ENCODE measurements at regions not wholly inside any gene's neighbourhood (a gene's known extent, or its start where the extent isn't known, plus 50 kb on each side); places are given as distances from the start of the nearest gene placed in this dataset.
"Not testable (repeated sequence)": the region's sequence is repeated elsewhere in the genome, so short reads cannot be mapped to it uniquely, and the experiment has no call there.

GRCh38 chr6:56904068-56904467 lies 50.8 kb upstream of the BEND6 start:
- no peak for DNase-seq

DNA sequence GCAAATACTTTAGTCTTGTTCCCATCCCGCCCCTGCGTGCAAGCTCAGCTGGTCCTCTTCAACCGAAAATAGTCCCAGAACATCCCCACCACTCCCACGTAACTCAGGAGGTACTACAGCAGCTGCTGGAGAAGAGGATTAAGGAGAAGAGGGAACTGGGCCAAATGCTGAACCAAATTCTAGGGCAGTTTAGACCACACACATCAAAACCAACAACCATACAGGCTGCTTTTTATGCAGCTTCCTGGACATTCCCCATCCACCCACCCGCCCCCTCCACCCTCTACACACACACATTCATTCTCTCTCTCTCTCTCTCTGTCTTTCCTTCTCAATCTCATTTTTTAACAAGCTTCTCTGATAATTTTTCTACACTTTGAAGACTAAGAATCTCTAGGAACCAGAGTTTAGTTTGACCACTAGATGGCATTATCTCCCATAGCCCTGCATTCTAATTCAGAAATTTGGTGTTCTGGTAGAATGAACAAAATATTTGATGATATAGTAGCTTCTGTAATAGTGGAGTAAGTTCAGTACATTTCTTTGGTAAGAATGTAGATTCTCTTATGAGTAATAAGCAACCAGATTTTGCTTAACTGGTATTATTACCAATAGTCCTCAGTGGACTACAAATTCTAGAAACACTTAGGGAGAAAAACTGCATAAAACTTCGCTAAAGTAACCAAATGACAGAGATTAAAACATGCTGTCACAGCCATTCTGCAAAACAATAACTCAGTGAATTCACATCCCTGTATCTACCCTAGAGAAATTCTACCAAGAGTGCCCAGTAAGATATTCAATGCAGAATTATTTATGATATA lies 52.1 kb upstream of the BEND6 start:
- DNase-seq, result peak; percentile 39

- DNase-seq, result no peak
Measured at GRCh38 chr6:56900784-56901183, 54.1 kb upstream of the BEND6 start.

- DNase-seq, result no peak
Measured at GRCh38 chr6:56899753-56900152, 55.2 kb upstream of the BEND6 start.

- DNase-seq, result no peak
Measured at GRCh38 chr6:56899311-56899710, 55.6 kb upstream of the BEND6 start.

DNA sequence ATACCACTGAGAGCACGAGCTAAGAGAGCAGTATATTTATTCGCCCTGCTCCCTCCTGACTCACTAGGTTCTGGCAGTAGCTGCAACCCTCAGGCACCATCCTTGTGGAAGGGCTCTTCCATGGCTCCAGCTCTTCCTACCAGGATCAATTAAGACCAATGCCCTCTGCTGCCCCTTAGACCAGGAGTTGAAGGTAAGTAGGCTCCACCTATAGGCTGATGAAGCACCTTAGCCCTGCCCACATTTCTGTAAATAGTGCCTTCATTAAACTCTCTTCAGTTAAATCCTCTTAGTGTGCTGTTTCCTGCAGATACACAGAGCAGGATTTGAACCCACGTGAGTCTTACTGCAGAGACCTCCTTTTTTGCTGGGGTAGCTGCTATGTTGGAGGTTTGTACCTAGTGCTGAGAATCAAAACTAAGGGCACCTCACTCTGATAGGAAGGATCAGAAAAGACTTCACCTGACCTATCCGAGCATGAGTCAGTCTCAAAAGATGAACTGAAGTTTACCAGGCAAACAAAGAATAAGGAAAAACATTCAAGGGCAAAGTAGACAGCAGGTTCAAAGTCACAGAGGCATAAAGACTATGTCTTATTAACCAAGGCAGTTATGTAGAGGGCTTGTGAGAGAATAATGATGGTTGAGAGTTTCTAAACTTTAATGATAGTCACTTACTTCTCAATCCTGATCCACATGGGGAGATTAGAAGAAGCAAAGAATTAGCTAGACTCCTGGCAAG lies 56.9 kb upstream of the BEND6 start:
- no peak for DNase-seq

- DNase-seq, result no peak
Measured at GRCh38 chr6:56891754-56892153, 63.2 kb upstream of the BEND6 start.

DNA sequence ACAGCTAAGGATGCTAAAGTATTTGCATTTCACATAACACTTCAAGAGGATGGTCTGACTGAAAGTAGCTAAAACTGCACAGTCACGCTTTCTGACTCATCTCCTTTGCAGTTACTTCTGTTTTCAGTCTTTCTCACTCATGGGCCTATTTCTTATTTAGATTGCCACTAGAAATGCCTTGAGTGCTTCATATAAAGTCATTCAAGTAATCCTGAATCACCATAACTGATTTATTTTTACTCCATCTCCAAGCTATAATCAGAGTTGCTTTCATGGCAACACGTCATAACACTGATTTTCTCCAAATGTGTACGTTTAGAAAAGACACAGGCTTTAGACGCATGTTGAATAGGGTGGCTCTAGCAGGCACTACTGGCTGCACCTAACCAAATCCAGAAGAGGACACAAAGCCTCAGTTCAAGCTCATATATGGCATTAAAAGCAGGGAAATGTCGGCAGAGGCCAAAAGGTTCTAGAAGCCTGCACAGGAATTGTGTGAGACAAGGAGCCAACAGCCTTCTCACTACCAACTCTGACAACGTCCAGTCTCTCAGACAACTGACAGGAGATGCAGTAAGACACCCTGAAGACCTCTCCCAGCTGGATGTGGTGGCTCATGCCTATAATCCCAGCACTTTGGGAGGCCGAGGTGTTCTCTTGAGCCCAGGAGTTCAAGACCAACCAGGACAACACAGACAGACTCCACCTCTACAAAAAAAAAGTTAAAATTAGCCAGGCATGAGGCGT lies 64.1 kb upstream of the BEND6 start:
- DNase-seq, result no peak

DNA sequence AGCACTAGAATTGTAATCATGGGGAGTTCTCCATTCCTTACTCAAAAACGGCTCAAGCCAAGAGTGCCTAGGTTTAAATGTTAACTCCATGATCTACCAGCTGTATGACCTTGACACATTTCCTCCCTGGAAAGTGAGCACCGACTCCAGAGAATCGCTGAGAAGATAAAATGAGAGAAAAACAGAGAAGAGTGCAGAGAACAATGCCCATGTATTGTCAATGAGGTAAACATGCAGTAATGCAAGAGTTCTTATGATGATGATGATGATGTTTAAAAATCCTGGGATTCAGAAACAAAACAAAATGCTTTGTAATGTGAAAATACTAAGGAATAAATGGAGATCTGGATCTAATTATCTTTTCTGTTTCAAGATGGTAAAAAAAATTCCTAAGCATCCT lies 64.8 kb upstream of the BEND6 start:
- DNase-seq, result no peak

GRCh38 chr6:56889492-56889891 lies 65.4 kb upstream of the BEND6 start:
- DNase-seq, result no peak

GRCh38 chr6:56888687-56889086 lies 66.2 kb upstream of the BEND6 start:
- no peak for DNase-seq

DNA sequence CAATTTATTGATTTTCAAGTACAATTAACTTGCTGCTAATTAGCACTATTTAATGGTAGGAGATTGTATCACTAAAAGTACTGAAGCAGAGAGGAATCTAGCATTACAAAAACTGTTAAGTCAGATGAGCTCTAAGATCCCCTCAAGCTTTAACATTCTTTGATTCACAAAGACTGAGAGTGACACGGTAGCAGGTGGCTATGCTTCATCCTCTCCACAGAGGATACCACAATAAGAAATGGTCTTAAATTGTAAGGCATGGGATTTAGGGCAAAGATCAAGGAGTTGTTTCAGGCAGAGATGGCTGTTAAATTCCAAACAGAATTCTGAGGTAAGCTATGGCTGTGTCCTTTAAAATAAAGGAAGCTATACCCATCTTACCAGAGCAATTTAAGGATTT lies 67.8 kb upstream of the BEND6 start:
- no peak for DNase-seq

- no peak for DNase-seq
Measured at GRCh38 chr6:56877922-56878321, 77.0 kb upstream of the BEND6 start.

GRCh38 chr6:56875961-56876360 lies 78.9 kb upstream of the BEND6 start:
- DNase-seq, result no peak

DNA sequence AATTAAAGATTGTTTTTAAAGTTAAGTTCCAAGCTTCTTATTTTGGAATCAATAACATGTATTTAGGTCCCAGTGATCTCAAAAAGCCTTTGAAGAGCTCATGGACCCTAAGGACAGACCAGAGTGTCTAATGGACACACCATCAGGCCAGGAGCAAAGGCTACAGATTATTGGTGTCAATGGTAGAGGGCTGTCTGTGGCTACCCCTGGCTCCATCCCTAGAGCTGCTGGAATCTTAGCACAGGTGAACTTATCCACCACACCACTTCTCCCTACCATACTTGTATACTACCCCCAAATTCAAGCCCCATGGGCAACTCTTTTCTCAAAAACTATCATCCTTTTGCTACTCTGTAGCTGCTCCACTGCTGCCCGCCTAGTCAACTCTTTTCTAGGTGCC lies 79.4 kb upstream of the BEND6 start:
- DNase-seq, result no peak

DNA sequence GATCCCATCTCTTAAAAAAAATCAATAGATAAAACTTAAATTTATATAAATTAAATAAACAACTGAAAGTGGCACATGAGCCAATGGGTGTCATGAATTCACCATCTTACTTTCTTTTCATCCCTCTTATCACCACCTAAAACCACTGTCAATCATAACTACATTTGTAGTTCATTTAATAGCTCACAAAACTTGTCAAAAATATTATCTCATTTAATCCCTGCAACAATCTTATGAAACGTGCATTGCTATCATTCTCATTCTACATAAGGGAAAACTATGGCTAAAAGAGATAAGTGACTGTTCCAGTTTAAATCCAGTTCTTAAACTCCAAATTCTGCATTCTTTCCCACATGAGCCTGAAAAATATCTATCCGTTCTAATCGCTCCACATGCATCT lies 80.6 kb upstream of the BEND6 start:
- no peak for DNase-seq

- not testable (repeated sequence) for DNase-seq
Measured at GRCh38 chr6:56870053-56870452, 84.9 kb upstream of the BEND6 start.

DNA sequence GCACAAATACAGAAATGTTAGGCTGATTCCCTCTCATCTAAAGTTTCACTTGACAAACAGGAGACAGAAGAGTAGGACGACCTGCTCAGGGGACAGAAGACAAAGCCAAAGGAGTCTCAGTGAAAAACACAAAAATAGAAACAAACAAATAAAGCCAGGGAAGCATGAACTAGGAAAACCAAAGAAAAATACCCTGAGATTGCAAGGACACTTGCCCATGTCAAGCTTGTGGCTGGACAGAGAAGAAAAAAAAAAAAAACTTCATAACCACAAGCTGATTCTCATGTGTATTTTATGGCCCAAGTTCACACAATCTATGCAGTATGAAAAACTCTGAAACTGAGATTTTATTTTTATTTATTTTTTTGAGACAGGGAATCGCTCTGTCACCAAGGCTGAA lies 85.6 kb upstream of the BEND6 start:
- no peak for DNase-seq

GRCh38 chr6:56868687-56869086 lies 86.2 kb upstream of the BEND6 start:
- no peak for DNase-seq

DNA sequence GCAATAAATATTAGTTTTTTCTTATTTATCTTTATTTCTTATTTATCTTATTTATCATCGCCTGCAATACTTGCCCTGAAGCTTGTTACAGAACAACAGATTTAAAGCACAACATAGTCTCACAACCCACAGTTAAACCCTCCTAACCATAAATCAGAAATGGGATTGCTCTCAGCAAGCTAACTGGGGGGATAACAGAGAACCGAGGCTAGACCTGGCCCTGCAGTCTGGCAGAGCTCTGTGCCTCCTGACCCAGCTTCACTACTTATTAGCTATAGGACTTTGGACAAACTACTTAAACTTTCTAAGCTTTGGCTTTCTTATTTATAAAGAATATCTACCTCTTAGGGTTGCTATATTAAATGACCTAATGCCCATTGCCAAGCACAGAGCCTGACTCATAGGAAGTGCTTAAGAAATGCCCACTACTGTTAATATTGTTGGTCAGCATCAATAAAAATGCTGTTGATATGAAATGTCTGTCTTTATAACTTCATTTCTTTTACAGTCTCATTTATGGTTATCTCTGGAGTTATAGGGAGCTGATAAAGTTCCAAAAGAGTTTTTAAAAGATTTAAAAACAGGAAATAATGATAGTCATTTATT lies 87.9 kb upstream of the BEND6 start:
- DNase-seq, result no peak

GRCh38 chr6:56865081-56865875 lies 89.6 kb upstream of the BEND6 start:
- no peak for DNase-seq

- DNase-seq, result no peak
Measured at GRCh38 chr6:56864171-56864616, 90.7 kb upstream of the BEND6 start.
